ENCODE measurements at regions not wholly inside any gene's neighbourhood (a gene's known extent, or its start where the extent isn't known, plus 50 kb on each side); places are given as distances from the start of the nearest gene placed in this dataset.

DNA sequence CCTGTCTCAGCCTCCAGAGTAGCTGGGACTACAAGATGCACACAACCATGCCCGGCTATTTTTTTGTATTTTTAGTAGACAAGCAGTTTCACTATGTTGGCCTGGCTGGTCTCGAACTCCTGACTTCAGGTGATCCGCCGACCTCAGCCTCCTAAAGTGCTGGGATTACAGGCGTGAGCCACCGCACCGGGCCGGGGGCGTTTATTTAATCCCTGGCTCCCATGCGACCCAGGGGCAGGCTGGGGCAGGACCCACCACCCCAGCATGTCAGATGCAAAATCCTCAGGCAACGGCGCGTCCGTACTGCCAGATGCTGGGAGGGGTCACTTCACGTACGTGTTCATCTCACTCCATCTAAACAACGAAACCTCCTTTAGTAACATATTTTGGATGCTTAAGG lies 518.7 kb upstream of the NOX3 start:
- TF ChIP-seq CTCF (conservative IDR thresholded peaks at IDR 0.05; ENCODE audit: low read length), result no peak
- TF ChIP-seq EZH2phosphoT487 (IDR thresholded peaks at IDR 0.05; ENCODE audit: borderline replicate concordance, low read depth, low read length), result no peak

Measured in OCI-LY7 (cell line).